H1 (cell line): ENCODE measurements at regions not wholly inside any gene's neighbourhood (a gene's known extent, or its start where the extent isn't known, plus 50 kb on each side); places are given as distances from the start of the nearest gene placed in this dataset.

Experiments
- CTCF ChIA-PET: fragments of 300-600 bp; sonication (Branson Sonifier 250); formaldehyde crosslinking; loops from one replicate; lab custom pipeline; 2021; ENCODE audit not compliant: partially characterized antibody; lab: Charles Lee
- POLR2A ChIA-PET: fragments of 300-600 bp; sonication (Branson Sonifier 250); formaldehyde crosslinking; loops from one replicate; lab custom pipeline; 2021; ENCODE audit warnings: inconsistent platforms; ENCODE audit not compliant: partially characterized antibody; lab: Charles Lee
- DNase-seq, 2 experiments: peaks; one replicate each; pipeline versions ENCODE4 v3.0.0 to v3.0.0-alpha.2; 2010 to 2022; ENCODE audit warnings: low spot score in 2 of 2, low read depth in 1 of 2, mixed read lengths in 1 of 2
- FAIRE-seq: peaks from 2 replicates; lab custom pipeline; 2011; peaks lifted over from hg19 to GRCh38; lab: Jason Lieb, UNC
- H2AFZ ChIP-seq: 2 replicates; pipeline ENCODE4 v1.8.1; 2012; ENCODE audit warnings: low read length, inconsistent platforms
- H2AK5ac ChIP-seq: 2 replicates; pipeline ENCODE4 v1.6.1; 2013; ENCODE audit warnings: low read depth, low read length
- H2BK120ac ChIP-seq: replicated peaks from 2 replicates; pipeline ENCODE3; 2013; ENCODE audit warnings: low read depth, low read length, inconsistent platforms
- H2BK12ac ChIP-seq: 2 replicates; pipeline ENCODE4 v1.6.1; 2013; ENCODE audit warnings: low read depth, low read length
- H2BK15ac ChIP-seq: 2 replicates; pipeline ENCODE4 v1.6.1; 2013; ENCODE audit warnings: low read length
- H2BK20ac ChIP-seq: 2 replicates; pipeline ENCODE4 v1.6.1; 2013; ENCODE audit warnings: low read length
- H2BK5ac ChIP-seq: 2 replicates; pipeline ENCODE4 v1.6.1; 2013; ENCODE audit warnings: low read depth, low read length
- H3K14ac ChIP-seq: 2 replicates; pipeline ENCODE4 v1.6.1; 2013; ENCODE audit warnings: inconsistent platforms; ENCODE audit not compliant: insufficient read length
- H3K18ac ChIP-seq: 2 replicates; pipeline ENCODE4 v1.6.1; 2013; ENCODE audit warnings: low read length; ENCODE audit errors: extremely low read depth
- H3K23ac ChIP-seq: 2 replicates; pipeline ENCODE4 v1.6.1; 2013; ENCODE audit warnings: inconsistent platforms; ENCODE audit not compliant: insufficient read length
- H3K23me2 ChIP-seq: 2 replicates; pipeline ENCODE4 v1.6.1; 2013; ENCODE audit warnings: low read depth, low read length
- H3K27ac ChIP-seq: 2 replicates; pipeline ENCODE4 v1.6.1; 2011; ENCODE audit warnings: low read depth, low read length, inconsistent platforms
- H3K27me3 ChIP-seq, 4 experiments: replicated peaks in 1 of 4; 1 replicate in 1 of 4; 2 replicates in 3 of 4; pipeline versions ENCODE4 v1.6.1 to v1.8.1; 2011 to 2013; ENCODE audit warnings: low read length in 3 of 4, mild to moderate bottlenecking in 3 of 4, inconsistent platforms in 2 of 4, mixed read lengths in 2 of 4, moderate library complexity in 1 of 4; ENCODE audit not compliant: control insufficient read depth in 3 of 4, insufficient read depth in 3 of 4; ENCODE audit errors: extremely low read depth in 1 of 4
- H3K36me3 ChIP-seq, 4 experiments: 2 replicates each; pipeline versions ENCODE4 v1.6.1 to v1.8.1; 2011 to 2013; ENCODE audit warnings: mild to moderate bottlenecking in 4 of 4, low read length in 3 of 4, moderate library complexity in 2 of 4, control low read depth in 1 of 4, inconsistent platforms in 1 of 4; ENCODE audit not compliant: insufficient read depth in 4 of 4, control insufficient read depth in 2 of 4
- H3K4ac ChIP-seq: replicated peaks from 2 replicates; pipeline ENCODE3; 2013; ENCODE audit warnings: low read length, low read depth, mixed read lengths, inconsistent platforms; ENCODE audit not compliant: insufficient read length
- H3K4me1 ChIP-seq, 4 experiments: replicated peaks in 1 of 4; 1 replicate in 1 of 4; 2 replicates in 3 of 4; pipeline versions ENCODE4 v1.6.1 to v1.8.1; 2011 to 2013; ENCODE audit warnings: low read length in 3 of 4, inconsistent platforms in 2 of 4, mixed read lengths in 1 of 4; ENCODE audit not compliant: insufficient read depth in 4 of 4, control insufficient read depth in 3 of 4
- H3K4me2 ChIP-seq, 2 experiments: 2 replicates each; pipeline versions ENCODE4 v1.6.1 to v1.8.1; 2011 to 2013; ENCODE audit warnings: low read depth in 2 of 2, low read length in 2 of 2, control low read depth in 1 of 2, inconsistent platforms in 1 of 2, mild to moderate bottlenecking in 1 of 2; ENCODE audit not compliant: insufficient read depth in 1 of 2
- H3K4me3 ChIP-seq, 4 experiments: fragments of 200-600, 300-600 bp in 1 of 4; sonication (generic), shearing (Covaris generic), sonication (Bioruptor Twin) in 1 of 4; 2 replicates each; pipeline versions ENCODE4 v1.5.1 to v1.8.1; 2011 to 2016; ENCODE audit warnings: low read length in 4 of 4, low read depth in 3 of 4, control low read depth in 2 of 4, inconsistent platforms in 2 of 4, mild to moderate bottlenecking in 2 of 4, mixed read lengths in 1 of 4, moderate library complexity in 1 of 4; ENCODE audit not compliant: insufficient read depth in 2 of 4; ENCODE audit errors: extremely low read depth in 1 of 4
- H3K56ac ChIP-seq: replicated peaks from 2 replicates; pipeline ENCODE3; 2013; ENCODE audit warnings: low read depth, mild to moderate bottlenecking, mixed read lengths, low read length, inconsistent platforms; ENCODE audit not compliant: insufficient read length
- H3K79me1 ChIP-seq: 2 replicates; pipeline ENCODE4 v1.6.1; 2013; ENCODE audit warnings: low read depth, low read length, control low read depth
- H3K79me2 ChIP-seq, 2 experiments: 2 replicates each; pipeline versions ENCODE4 v1.6.1 to v1.8.1; 2012 to 2013; ENCODE audit warnings: low read length in 2 of 2, mild to moderate bottlenecking in 2 of 2, inconsistent platforms in 1 of 2; ENCODE audit not compliant: insufficient read depth in 2 of 2, control insufficient read depth in 1 of 2
- H3K9ac ChIP-seq, 4 experiments: replicated peaks in 1 of 4; 1 replicate in 1 of 4; 2 replicates in 3 of 4; pipeline versions ENCODE4 v1.6.1 to v1.8.1; 2011 to 2013; ENCODE audit warnings: low read depth in 3 of 4, low read length in 3 of 4, control low read depth in 2 of 4, mild to moderate bottlenecking in 2 of 4, moderate library complexity in 2 of 4, inconsistent platforms in 1 of 4; ENCODE audit errors: extremely low read depth in 1 of 4
- H3K9me3 ChIP-seq, 2 experiments: 2 replicates each; pipeline versions ENCODE4 v1.6.1 to v1.8.1; 2012 to 2013; ENCODE audit warnings: mild to moderate bottlenecking in 2 of 2, moderate library complexity in 2 of 2, control low read depth in 1 of 2, inconsistent platforms in 1 of 2, low read depth in 1 of 2, low read length in 1 of 2, mixed read lengths in 1 of 2; ENCODE audit not compliant: insufficient read depth in 2 of 2
- H4K20me1 ChIP-seq, 2 experiments: replicated peaks in 1 of 2; 2 replicates each; pipeline versions ENCODE3 to v1.8.1; 2011 to 2013; ENCODE audit warnings: inconsistent platforms in 2 of 2, low read length in 2 of 2, mild to moderate bottlenecking in 1 of 2; ENCODE audit not compliant: insufficient read depth in 2 of 2, control insufficient read depth in 1 of 2
- H4K5ac ChIP-seq: 2 replicates; pipeline ENCODE4 v1.6.1; 2013; ENCODE audit warnings: low read length, low read depth, mixed read lengths, inconsistent platforms; ENCODE audit not compliant: insufficient read length
- H4K8ac ChIP-seq: 2 replicates; pipeline ENCODE4 v1.8.0; 2013; ENCODE audit warnings: mild to moderate bottlenecking, moderate library complexity, low read length, inconsistent platforms; ENCODE audit not compliant: insufficient read depth; ENCODE audit errors: extremely low read depth
- H4K91ac ChIP-seq: replicated peaks from 2 replicates; pipeline ENCODE3; 2013; ENCODE audit warnings: low read length, mixed read lengths, inconsistent platforms; ENCODE audit not compliant: insufficient read length
- BRCA1 ChIP-seq: IDR thresholded peaks from 2 replicates; pipeline ENCODE4 v1.6.1; 2012; ENCODE audit warnings: low read depth, low read length, improper control_type of control experiment
- CBX5 ChIP-seq: fragments of 300-800, 300-1000 bp; sonication (generic); IDR thresholded peaks from 2 replicates; pipeline ENCODE4 v1.7.1; 2016; ENCODE audit warnings: antibody characterized with exemption, low read length, low read depth
- CEBPB ChIP-seq: IDR thresholded peaks from 2 replicates; pipeline ENCODE4 v1.6.1; 2012; ENCODE audit warnings: low read depth, low read length
- EGR1 ChIP-seq: IDR thresholded peaks from 2 replicates; pipeline ENCODE4 v1.6.1; 2011; ENCODE audit warnings: low read depth, low read length, borderline replicate concordance
- HDAC2 ChIP-seq, 2 experiments: fragments of 300-600 bp in 1 of 2; sonication (generic) in 1 of 2; IDR thresholded peaks; 2 replicates each; pipeline ENCODE4 v1.6.1; 2011 to 2012; ENCODE audit warnings: low read depth in 2 of 2, low read length in 2 of 2, mild to moderate bottlenecking in 2 of 2, moderate library complexity in 2 of 2, borderline replicate concordance in 1 of 2, inconsistent platforms in 1 of 2
- HDAC6 ChIP-seq: IDR thresholded peaks from one replicate; pipeline ENCODE4 v1.7.1; 2012; ENCODE audit warnings: low read depth, mild to moderate bottlenecking, inconsistent platforms, low read length, moderate library complexity
- KDM4A ChIP-seq: IDR thresholded peaks from one replicate; pipeline ENCODE4 v1.7.1; 2012; ENCODE audit warnings: low read depth, mild to moderate bottlenecking, moderate library complexity, low read length, inconsistent platforms; ENCODE audit not compliant: severe bottlenecking
- MAFK ChIP-seq: IDR thresholded peaks from 2 replicates; pipeline ENCODE4 v1.6.1; 2012; ENCODE audit warnings: low read depth, mild to moderate bottlenecking, improper control_type of control experiment, low read length
- NANOG ChIP-seq: IDR thresholded peaks from 2 replicates; pipeline ENCODE4 v1.6.1; 2011; ENCODE audit warnings: low read length, low read depth, mild to moderate bottlenecking, inconsistent platforms; ENCODE audit not compliant: insufficient read depth, poor library complexity, severe bottlenecking
- POU5F1 ChIP-seq: IDR thresholded peaks from 2 replicates; pipeline ENCODE4 v1.6.1; 2011; ENCODE audit warnings: low read depth, mild to moderate bottlenecking, low read length, moderate library complexity
- RNF2 ChIP-seq: fragments of 200-900, 300-1000 bp; sonication (generic); IDR thresholded peaks from 2 replicates; pipeline ENCODE4 v1.7.1; 2016; ENCODE audit warnings: borderline replicate concordance, low read depth, mild to moderate bottlenecking, antibody characterized with exemption, low read length; ENCODE audit not compliant: poor library complexity, severe bottlenecking; ENCODE audit errors: missing control alignments
- RXRA ChIP-seq: IDR thresholded peaks from 2 replicates; pipeline ENCODE4 v1.6.1; 2011; ENCODE audit warnings: low read depth, mild to moderate bottlenecking, low read length, moderate library complexity; ENCODE audit not compliant: insufficient read depth
- SP1 ChIP-seq: IDR thresholded peaks from 2 replicates; pipeline ENCODE4 v1.6.1; 2011; ENCODE audit warnings: low read depth, low read length
- SRF ChIP-seq: IDR thresholded peaks from 2 replicates; pipeline ENCODE4 v1.6.1; 2011; ENCODE audit warnings: mild to moderate bottlenecking, low read depth, low read length, moderate library complexity
- TAF7 ChIP-seq: optimal IDR thresholded peaks from 2 replicates; pipeline ENCODE3; 2011; ENCODE audit warnings: low read depth, mild to moderate bottlenecking, inconsistent platforms, low read length, moderate library complexity, borderline replicate concordance
- TBP ChIP-seq: IDR thresholded peaks from 2 replicates; pipeline ENCODE4 v1.6.1; 2011; ENCODE audit warnings: low read depth, low read length, improper control_type of control experiment
- WGBS, 2 experiments: shearing (Covaris generic) in 1 of 2; methylation state at CpG; one replicate each; pipeline versions ENCODE4 v1.1.6 to v1.1.7; 2013 to 2015; ENCODE audit warnings: low lambda C conversion rate in 2 of 2, mixed read lengths in 2 of 2, inconsistent platforms in 1 of 2, low coverage in 1 of 2, missing lambda C conversion rate in 1 of 2; ENCODE audit not compliant: insufficient replicate concordance in 2 of 2, insufficient coverage in 1 of 2, insufficient read length in 1 of 2; ENCODE audit errors: extremely low coverage in 1 of 2, missing lambda C conversion rate in 1 of 2; 5-methylcytosine and 5-hydroxymethylcytosine counted together

DNA sequence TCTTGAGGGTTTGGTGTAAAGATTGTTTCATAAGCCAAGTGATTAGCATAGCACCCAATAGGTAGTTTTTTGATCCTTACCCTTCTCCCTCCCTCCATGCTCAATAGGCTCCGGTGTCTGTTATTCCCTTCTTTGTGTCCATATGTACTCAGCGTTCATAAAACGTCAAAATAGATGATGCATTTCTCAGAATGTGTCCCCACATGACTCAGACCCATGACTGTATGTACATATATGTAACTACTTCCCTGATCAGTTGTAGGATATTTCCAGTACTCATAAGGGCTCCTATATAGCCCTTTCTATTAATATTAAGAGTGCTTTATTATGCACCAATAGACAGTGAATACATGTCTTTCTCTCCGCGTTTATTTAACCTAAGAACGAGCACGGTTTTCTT lies 466.9 kb downstream of the KIF20B start:
- Histone ChIP-seq H4K20me1 (no peaks in the 10 kb centered on the region), H3K27ac (no peak overlapping the region), H2BK12ac (no peak overlapping the region), H2AFZ (no peak overlapping the region), H2BK15ac (no peak overlapping the region), H3K23me2 (no peaks in the 10 kb centered on the region), H3K4me3 (no peak overlapping the region), H3K18ac (no peak overlapping the region), H3K79me2 (no peaks in the 10 kb centered on the region), H4K5ac (no peak overlapping the region), H2BK20ac (no peak overlapping the region), H3K4me1 (no peaks in the 10 kb centered on the region), H3K23ac (no peak overlapping the region), H4K91ac (no peak overlapping the region), H3K14ac (no peak overlapping the region), H3K9ac (no peak overlapping the region), H3K4me2 (no peak overlapping the region), H3K27me3 (no peaks in the 10 kb centered on the region), H3K4ac (no peak overlapping the region), H4K8ac (no peak overlapping the region), H3K9me3 (no peaks in the 10 kb centered on the region), H2BK5ac (no peak overlapping the region), H2AK5ac (no peak overlapping the region), H3K56ac (no peak overlapping the region), H2BK120ac (no peak overlapping the region), H3K36me3 (no peaks in the 10 kb centered on the region), H3K79me1 (no peaks in the 10 kb centered on the region)
- DNase-seq (no peak), FAIRE-seq (no peak)
- POLR2A ChIA-PET = no interaction called here
- CTCF ChIA-PET = no interaction called here
- TF ChIP-seq EGR1 (no peak), MAFK (no peak), CBX5 (no peak), NANOG (no peak), SRF (no peak), KDM4A (no peak), RNF2 (no peak), RXRA (no peak), TBP (no peak), SP1 (no peak), TAF7 (no peak), BRCA1 (no peak), CEBPB (no peak), HDAC6 (no peak), POU5F1 (no peak), HDAC2 (IDR thresholded peaks at IDR 0.05; ENCODE audit: borderline replicate concordance in 1 of 2, low read depth in 2 of 2, low read length in 2 of 2) (no peak)
- 84% methylated on average over 7 of the region's 7 CpGs; no CpG with 5 or more reads in 1 of the 2 experiments for WGBS, 2 experiments
